ENCODE measurements at regions not wholly inside any gene's neighbourhood (a gene's known extent, or its start where the extent isn't known, plus 50 kb on each side); places are given as distances from the start of the nearest gene placed in this dataset.

DNA sequence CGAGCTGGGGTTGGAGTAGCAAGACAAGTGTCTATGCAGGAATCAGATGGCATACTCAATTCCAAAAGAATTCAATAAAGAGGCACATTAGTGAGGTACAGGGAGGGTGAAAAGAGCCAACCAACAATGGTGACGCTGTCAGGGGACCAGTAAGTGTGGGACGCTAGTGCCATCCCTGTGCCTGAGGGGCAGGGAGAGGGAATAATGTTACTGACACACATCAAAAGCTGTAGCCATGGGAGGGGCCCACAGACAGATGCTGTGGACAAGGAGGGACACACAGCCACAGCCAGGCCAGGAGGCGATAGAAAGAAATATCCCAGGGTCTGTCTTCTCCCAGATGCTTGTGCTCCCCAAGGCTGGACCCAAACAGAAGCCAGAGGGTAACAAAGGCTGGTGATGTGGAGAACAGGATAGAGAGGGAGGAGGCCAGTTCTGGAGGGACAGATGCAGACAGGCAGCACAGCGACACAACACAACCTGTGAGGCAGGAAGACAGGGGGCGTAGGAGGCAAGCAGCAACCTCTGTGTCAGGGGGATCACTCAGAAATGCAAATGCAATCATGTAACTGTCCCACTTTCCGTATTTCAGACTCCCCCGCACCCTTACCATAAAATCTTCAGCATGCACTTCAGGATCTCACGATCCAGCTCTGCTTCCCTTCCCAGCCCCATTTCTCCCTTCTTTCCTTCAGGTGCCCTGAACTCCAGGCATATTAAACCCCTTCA lies 240.5 kb upstream of the FZD8 start:
- Mint-ChIP-seq H3K36me3 (no peaks in the 10 kb centered on the region), H3K4me3 (no peak overlapping the region), H3K27me3 (ENCODE audit: low read depth in 3 of 3) (peaks cover 0 to 4% (median 3%) of the 10 kb centered on the region in 3 donors), H3K27ac (no peak overlapping the region), H3K4me1 (no peaks in the 10 kb centered on the region), H3K9me3 (peaks cover 0 to 3% (median 2%) of the 10 kb centered on the region in 7 donors)
- H3K36me3 ChIP-seq (replicated peaks in 1 of 2; ENCODE audit: control insufficient read depth in 1 of 2, insufficient read depth in 2 of 2, low read length in 2 of 2): no peaks in the 10 kb centered on the region
- no peaks in the 10 kb centered on the region for H4K20me1 ChIP-seq (ENCODE audit: insufficient read depth, low read length)
- no peak overlapping the region for H2AFZ ChIP-seq (ENCODE audit: insufficient read depth, low read depth, low read length, poor library complexity, severe bottlenecking)
- H3K9ac ChIP-seq (ENCODE audit: insufficient read depth, low read length, poor library complexity, severe bottlenecking): no peak overlapping the region
- intact Hi-C loops (cut with micrococcal nuclease): no loop called here
- no peak overlapping the region for H3K4me2 ChIP-seq (replicated peaks; ENCODE audit: extremely low read depth, low read length, poor library complexity, severe bottlenecking)
- no peaks in the 10 kb centered on the region for H3K79me2 ChIP-seq (ENCODE audit: insufficient read depth, low read length)
- 91% methylated on average over 9 of the region's 9 CpGs for WGBS (ENCODE audit: insufficient coverage)
- no peaks in the 10 kb centered on the region for H3K4me1 ChIP-seq (ENCODE audit: control insufficient read depth in 1 of 2, insufficient read depth in 2 of 2, low read length in 2 of 2)
- no peak overlapping the region for H3K27ac ChIP-seq (ENCODE audit: low read depth in 1 of 2, low read length in 2 of 2)
- no peaks in the 10 kb centered on the region for H3K27me3 ChIP-seq (ENCODE audit: control insufficient read depth in 2 of 2, insufficient read depth in 2 of 2, low read length in 2 of 2)
- TF ChIP-seq, protein P1, sequence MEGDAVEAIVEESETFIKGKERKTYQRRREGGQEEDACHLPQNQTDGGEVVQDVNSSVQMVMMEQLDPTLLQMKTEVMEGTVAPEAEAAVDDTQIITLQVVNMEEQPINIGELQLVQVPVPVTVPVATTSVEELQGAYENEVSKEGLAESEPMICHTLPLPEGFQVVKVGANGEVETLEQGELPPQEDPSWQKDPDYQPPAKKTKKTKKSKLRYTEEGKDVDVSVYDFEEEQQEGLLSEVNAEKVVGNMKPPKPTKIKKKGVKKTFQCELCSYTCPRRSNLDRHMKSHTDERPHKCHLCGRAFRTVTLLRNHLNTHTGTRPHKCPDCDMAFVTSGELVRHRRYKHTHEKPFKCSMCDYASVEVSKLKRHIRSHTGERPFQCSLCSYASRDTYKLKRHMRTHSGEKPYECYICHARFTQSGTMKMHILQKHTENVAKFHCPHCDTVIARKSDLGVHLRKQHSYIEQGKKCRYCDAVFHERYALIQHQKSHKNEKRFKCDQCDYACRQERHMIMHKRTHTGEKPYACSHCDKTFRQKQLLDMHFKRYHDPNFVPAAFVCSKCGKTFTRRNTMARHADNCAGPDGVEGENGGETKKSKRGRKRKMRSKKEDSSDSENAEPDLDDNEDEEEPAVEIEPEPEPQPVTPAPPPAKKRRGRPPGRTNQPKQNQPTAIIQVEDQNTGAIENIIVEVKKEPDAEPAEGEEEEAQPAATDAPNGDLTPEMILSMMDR (IDR thresholded peaks at IDR 0.05): no peak
- no peak overlapping the region for H3K4me3 ChIP-seq (replicated peaks in 1 of 3; ENCODE audit: low read depth in 2 of 3, low read length in 3 of 3)
- H3K9me3 ChIP-seq (replicated peaks in 1 of 2; ENCODE audit: control insufficient read depth in 1 of 2, insufficient read depth in 1 of 2, low read length in 2 of 2): no peaks in the 10 kb centered on the region
- DNase-seq: no peak

DNA sequence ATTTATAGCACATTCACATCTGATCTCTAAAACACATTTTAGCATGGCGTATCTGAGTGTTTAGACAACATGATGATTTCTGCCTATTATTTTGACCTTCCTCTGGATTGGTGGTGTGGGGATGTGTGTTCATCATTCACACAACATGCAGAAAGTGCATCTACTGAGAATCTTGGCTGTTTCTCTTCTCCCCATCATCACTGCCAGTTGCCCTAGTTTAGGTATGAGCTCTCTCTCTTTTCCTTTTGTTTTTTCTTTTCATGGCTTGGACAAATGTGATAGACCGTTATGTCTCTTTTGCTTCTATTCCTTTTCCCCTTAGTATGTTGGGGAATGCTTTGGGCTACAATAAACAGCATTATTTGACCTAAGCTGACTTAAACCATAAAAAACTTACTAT lies 239.2 kb upstream of the FZD8 start:
- TF ChIP-seq, protein P1 (IDR thresholded peaks at IDR 0.05): no peak
- no peaks in the 10 kb centered on the region for H3K36me3 Mint-ChIP-seq
- H3K4me1 Mint-ChIP-seq: no peaks in the 10 kb centered on the region
- intact Hi-C loops (cut with micrococcal nuclease): no loop called here
- H3K27ac ChIP-seq (ENCODE audit: low read depth in 1 of 2, low read length in 2 of 2): no peak overlapping the region
- no peaks in the 10 kb centered on the region for H3K4me1 ChIP-seq (ENCODE audit: control insufficient read depth in 1 of 2, insufficient read depth in 2 of 2, low read length in 2 of 2)
- H2AFZ ChIP-seq (ENCODE audit: insufficient read depth, low read depth, low read length, poor library complexity, severe bottlenecking): no peak overlapping the region
- DNase-seq: no peak
- no peaks in the 10 kb centered on the region for H3K9me3 ChIP-seq (replicated peaks in 1 of 2; ENCODE audit: control insufficient read depth in 1 of 2, insufficient read depth in 1 of 2, low read length in 2 of 2)
- no peak overlapping the region for H3K27ac Mint-ChIP-seq
- H3K9me3 Mint-ChIP-seq: peaks cover 0 to 3% (median 0%) of the 10 kb centered on the region in 7 donors
- H3K4me3 Mint-ChIP-seq: no peak overlapping the region
- no peaks in the 10 kb centered on the region for H4K20me1 ChIP-seq (ENCODE audit: insufficient read depth, low read length)
- no peak overlapping the region for H3K4me2 ChIP-seq (replicated peaks; ENCODE audit: extremely low read depth, low read length, poor library complexity, severe bottlenecking)
- H3K27me3 Mint-ChIP-seq (ENCODE audit: low read depth in 3 of 3): peaks cover 0 to 4% (median 3%) of the 10 kb centered on the region in 3 donors
- H3K79me2 ChIP-seq (ENCODE audit: insufficient read depth, low read length): no peaks in the 10 kb centered on the region
- no peak overlapping the region for H3K9ac ChIP-seq (ENCODE audit: insufficient read depth, low read length, poor library complexity, severe bottlenecking)
- WGBS (ENCODE audit: insufficient coverage): no CpG with 5 or more reads among the region's 2 CpGs
- H3K27me3 ChIP-seq (ENCODE audit: control insufficient read depth in 2 of 2, insufficient read depth in 2 of 2, low read length in 2 of 2): no peaks in the 10 kb centered on the region
- H3K4me3 ChIP-seq (replicated peaks in 1 of 3; ENCODE audit: low read depth in 2 of 3, low read length in 3 of 3): no peak overlapping the region
- H3K36me3 ChIP-seq (replicated peaks in 1 of 2; ENCODE audit: control insufficient read depth in 1 of 2, insufficient read depth in 2 of 2, low read length in 2 of 2): no peaks in the 10 kb centered on the region
